Small intestine (tissue), 7 donors: ENCODE measurements at regions not wholly inside any gene's neighbourhood (a gene's known extent, or its start where the extent isn't known, plus 50 kb on each side); places are given as distances from the start of the nearest gene placed in this dataset.
"Not testable (repeated sequence)": the region's sequence is repeated elsewhere in the genome, so short reads cannot be mapped to it uniquely, and the experiment has no call there.

Experiments
- DNase-seq, 2 donors: peaks; one replicate each; pipeline versions ENCODE4 v3.0.0 to v3.0.0-alpha.2; 2013
- FAIRE-seq: peaks from 2 replicates; lab custom pipeline; 2012; peaks lifted over from hg19 to GRCh38; lab: Jason Lieb, UNC
- H3K27ac ChIP-seq, 3 donors: one replicate each; pipeline ENCODE4 v1.5.1; 2013; ENCODE audit warnings: low read length in 2 of 3, mild to moderate bottlenecking in 2 of 3, control low read depth in 1 of 3, inconsistent platforms in 1 of 3, low read depth in 1 of 3, moderate library complexity in 1 of 3
- H3K27me3 ChIP-seq, 3 donors: one replicate each; pipeline ENCODE4 v1.6.1; 2013; ENCODE audit warnings: low read length in 3 of 3, inconsistent platforms in 1 of 3; ENCODE audit not compliant: control insufficient read depth in 3 of 3, insufficient read depth in 3 of 3
- H3K36me3 ChIP-seq, 3 donors: one replicate each; pipeline ENCODE4 v1.6.1; 2013; ENCODE audit warnings: low read length in 3 of 3, inconsistent platforms in 1 of 3, low read depth in 1 of 3, mild to moderate bottlenecking in 1 of 3, moderate library complexity in 1 of 3; ENCODE audit not compliant: control insufficient read depth in 3 of 3, insufficient read depth in 2 of 3
- H3K4me1 ChIP-seq, 3 donors: one replicate each; pipeline ENCODE4 v1.6.1; 2013; ENCODE audit warnings: low read length in 2 of 3, inconsistent platforms in 1 of 3, low read depth in 1 of 3, mild to moderate bottlenecking in 1 of 3, moderate library complexity in 1 of 3; ENCODE audit not compliant: control insufficient read depth in 3 of 3, insufficient read depth in 2 of 3
- H3K4me3 ChIP-seq, 3 donors: one replicate each; pipeline ENCODE4 v1.5.1; 2013; ENCODE audit warnings: low read length in 3 of 3, control low read depth in 1 of 3, inconsistent platforms in 1 of 3, low read depth in 1 of 3, mild to moderate bottlenecking in 1 of 3, moderate library complexity in 1 of 3
- H3K9me3 ChIP-seq, 2 donors: one replicate each; pipeline ENCODE4 v1.6.1; 2013; ENCODE audit warnings: low read depth in 1 of 2, low read length in 1 of 2; ENCODE audit not compliant: control insufficient read depth in 2 of 2, insufficient read depth in 1 of 2
- WGBS, 3 donors: extraction: QIAGEN DNeasy Blood & Tissue Kit; methylation state at CpG; one replicate each; pipeline ENCODE4 v1.1.7; 2013; 5-methylcytosine and 5-hydroxymethylcytosine counted together
- donor health status: healthy with polysubstance abuse.
- donor health status: control.
- donor health status: control.
- donor health status: Bipolar disorder and iron deficiency.
- donor health status: healthy.

- FAIRE-seq, H3K27ac ChIP-seq, DNase-seq, H3K27me3 ChIP-seq, H3K4me3 ChIP-seq, H3K4me1 ChIP-seq, H3K36me3 ChIP-seq: not testable (repeated sequence)
- 73 to 82% (median 73%) methylated on average over 11 to 13 of the region's 14 CpGs for WGBS, 3 donors
- peaks cover 0 to 31% of the 10 kb centered on the region in 2 donors for H3K9me3 ChIP-seq
These were observed 244.3 kb downstream of the TMEM121 start for GRCh38 chr14:105770619-105771216.

DNA sequence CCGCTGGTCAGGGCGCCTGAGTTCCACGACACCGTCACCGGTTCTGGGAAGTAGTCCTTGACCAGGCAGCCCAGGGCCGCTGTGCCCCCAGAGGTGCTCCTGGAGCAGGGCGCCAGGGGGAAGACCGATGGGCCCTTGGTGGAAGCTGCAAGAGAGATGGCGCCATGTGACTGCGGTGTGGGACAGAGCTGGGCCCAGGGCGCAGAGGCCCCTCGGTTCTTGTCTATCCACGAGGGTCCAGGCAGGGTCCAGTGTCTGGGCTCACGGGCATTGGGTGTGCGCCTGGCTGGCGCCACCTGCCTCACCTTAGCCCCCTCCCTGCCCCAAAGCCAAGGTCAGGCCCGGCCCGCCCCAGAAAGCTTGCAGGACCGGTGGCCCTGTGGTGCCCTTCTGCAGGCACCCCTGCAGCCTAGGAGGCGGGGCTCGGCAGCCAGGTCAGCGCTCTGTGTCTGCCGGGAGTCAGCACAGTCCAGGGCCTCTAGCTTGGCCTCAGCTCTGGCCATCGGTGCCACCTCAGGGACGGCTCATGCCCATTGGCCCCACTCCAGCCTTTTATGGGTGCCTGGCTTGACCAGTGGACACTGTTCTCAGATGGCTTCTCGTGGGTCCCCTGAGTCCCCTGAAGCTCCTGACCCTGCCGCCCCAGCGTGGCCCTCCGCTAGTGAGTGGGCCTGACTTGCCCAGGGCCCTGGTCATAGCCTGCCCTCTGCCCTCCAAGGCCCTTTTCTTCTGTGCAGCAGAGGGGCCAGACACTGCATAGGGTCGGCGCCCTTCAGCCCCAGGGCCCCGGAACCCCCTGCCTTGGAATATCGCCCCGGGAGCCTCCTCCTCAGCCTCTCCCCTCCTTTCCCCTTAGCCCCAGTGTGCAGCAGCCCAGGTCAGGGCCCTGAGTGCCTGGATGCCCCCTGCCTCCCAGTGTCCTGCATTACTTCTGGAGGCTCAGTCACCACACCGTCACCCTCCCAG, 245.2 kb downstream of the TMEM121 start:
- WGBS, 3 donors = 62 to 88% (median 80%) methylated on average over 18 to 30 of the region's 35 CpGs
- not testable (repeated sequence) for FAIRE-seq, H3K4me3 ChIP-seq

DNA sequence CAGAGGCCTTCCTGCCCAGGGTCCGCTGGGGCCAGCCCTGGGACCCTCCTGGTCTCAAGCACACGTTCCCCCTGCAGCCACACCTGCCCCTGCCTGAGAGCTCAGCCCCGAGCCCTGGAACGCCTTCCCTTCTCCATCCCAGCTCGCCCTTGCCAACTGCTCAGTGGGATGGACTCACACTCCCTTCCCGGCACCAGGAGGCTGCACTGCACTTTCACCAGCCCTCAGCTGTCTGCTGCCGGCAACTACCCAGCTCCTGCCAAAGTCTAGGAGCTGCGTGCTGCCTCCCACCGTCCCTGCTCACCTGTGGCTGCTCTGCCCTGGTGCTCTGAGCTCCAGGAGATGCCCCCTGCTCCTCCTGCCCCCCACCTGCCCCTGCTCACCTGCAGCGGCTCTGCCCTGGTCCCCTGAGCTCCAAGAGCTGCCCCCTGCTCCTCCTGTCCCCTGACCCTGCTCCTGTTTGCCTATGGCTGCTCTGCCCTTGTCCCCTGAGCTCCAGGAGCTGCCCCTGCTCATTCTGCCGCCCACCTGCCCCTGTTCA, 246.4 kb downstream of the TMEM121 start:
- H3K9me3 ChIP-seq = peaks cover 0 to 27% of the 10 kb centered on the region in 2 donors
- not testable (repeated sequence) for H3K4me3 ChIP-seq, H3K27ac ChIP-seq, H3K27me3 ChIP-seq, DNase-seq, H3K4me1 ChIP-seq, FAIRE-seq, H3K36me3 ChIP-seq
- 30 to 73% (median 42%) methylated on average over 9 to 11 of the region's 11 CpGs for WGBS, 3 donors

More for the DNA sequence above, 245.2 kb downstream of the TMEM121 start:
- not testable (repeated sequence) for H3K36me3 ChIP-seq, H3K27ac ChIP-seq, H3K4me1 ChIP-seq, DNase-seq, H3K27me3 ChIP-seq
- peaks cover 0 to 25% of the 10 kb centered on the region in 2 donors for H3K9me3 ChIP-seq

- FAIRE-seq = no peak
- peaks cover 0 to 27% of the 10 kb centered on the region in 2 donors for H3K9me3 ChIP-seq
- 15 to 41% (median 18%) methylated on average over 3 of the region's 3 CpGs for WGBS, 3 donors
- no peak overlapping the region for H3K27ac ChIP-seq
- no peak for DNase-seq
- no peaks in the 10 kb centered on the region for H3K27me3 ChIP-seq
- no peaks in the 10 kb centered on the region for H3K4me1 ChIP-seq
- H3K36me3 ChIP-seq = no peaks in the 10 kb centered on the region
- no peak overlapping the region for H3K4me3 ChIP-seq
These were observed 247.2 kb downstream of the TMEM121 start for GRCh38 chr14:105773584-105773983.

- no peak for FAIRE-seq
- WGBS, 3 donors = 38 to 70% (median 46%) methylated on average over 3 of the region's 3 CpGs
- no peak overlapping the region for H3K27ac ChIP-seq
- DNase-seq = no peak
- no peak overlapping the region for H3K4me3 ChIP-seq
- H3K27me3 ChIP-seq = no peaks in the 10 kb centered on the region
- H3K36me3 ChIP-seq = no peaks in the 10 kb centered on the region
- no peaks in the 10 kb centered on the region for H3K4me1 ChIP-seq
- peaks cover 0 to 27% of the 10 kb centered on the region in 2 donors for H3K9me3 ChIP-seq
These were observed 247.6 kb downstream of the TMEM121 start for GRCh38 chr14:105774001-105774400.

GRCh38 chr14:105774585-105775348, 248.4 kb downstream of the TMEM121 start:
- not testable (repeated sequence) for FAIRE-seq, H3K36me3 ChIP-seq, DNase-seq, H3K27me3 ChIP-seq, H3K4me1 ChIP-seq, H3K4me3 ChIP-seq, H3K27ac ChIP-seq
- 74 to 82% (median 76%) methylated on average over 12 to 20 of the region's 20 CpGs for WGBS, 3 donors
- peaks cover 0 to 27% of the 10 kb centered on the region in 2 donors for H3K9me3 ChIP-seq

- not testable (repeated sequence) for H3K4me3 ChIP-seq, H3K36me3 ChIP-seq, DNase-seq, H3K27ac ChIP-seq, H3K4me1 ChIP-seq, FAIRE-seq, H3K27me3 ChIP-seq
- peaks cover 0 to 27% of the 10 kb centered on the region in 2 donors for H3K9me3 ChIP-seq
- WGBS, 3 donors = 53 to 67% (median 67%) methylated on average over 14 to 17 of the region's 17 CpGs
These were observed 249.1 kb downstream of the TMEM121 start for GRCh38 chr14:105775349-105775923.
